T-helper 1 cell treated with Interleukin-12 subunit alpha and Interleukin-12 subunit beta and Interleukin-4 antibody, amounts not matched to agents 30 ng/mL and 1 ng/mL, for 36 hours (primary cell): ENCODE measurements at regions not wholly inside any gene's neighbourhood (a gene's known extent, or its start where the extent isn't known, plus 50 kb on each side); places are given as distances from the start of the nearest gene placed in this dataset.
"Not testable (repeated sequence)": the region's sequence is repeated elsewhere in the genome, so short reads cannot be mapped to it uniquely, and the experiment has no call there.

Experiments used
- intact Hi-C: fragments of 100-400 bp; cut with micrococcal nuclease; formaldehyde crosslinking; loops from one replicate; pipeline ENCODE4 v1.15.1; 2024

DNA sequence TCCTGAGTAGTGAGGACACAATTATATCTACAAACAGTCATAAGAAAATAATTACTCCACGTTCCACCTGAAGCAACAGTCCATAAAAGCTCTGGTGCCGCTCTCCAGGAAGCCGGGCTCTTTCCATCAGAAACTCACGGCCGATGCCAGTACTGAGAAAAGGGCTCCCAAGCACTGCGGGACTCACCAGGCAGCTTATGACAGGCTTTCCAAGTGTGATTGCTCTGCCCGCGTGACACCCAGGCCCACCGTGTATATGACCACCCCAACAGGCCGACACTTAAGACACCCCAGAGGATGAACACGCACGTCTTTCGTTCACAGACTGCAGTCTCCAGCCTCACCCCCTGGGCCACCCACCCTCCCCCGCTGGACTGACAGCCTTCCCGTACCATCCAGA lies 199.0 kb downstream of the UQCRFS1 start:
- intact Hi-C loops: no loop called here

- intact Hi-C loops: no loop called here
These were observed 199.6 kb downstream of the UQCRFS1 start for GRCh38 chr19:29013325-29013724.

DNA sequence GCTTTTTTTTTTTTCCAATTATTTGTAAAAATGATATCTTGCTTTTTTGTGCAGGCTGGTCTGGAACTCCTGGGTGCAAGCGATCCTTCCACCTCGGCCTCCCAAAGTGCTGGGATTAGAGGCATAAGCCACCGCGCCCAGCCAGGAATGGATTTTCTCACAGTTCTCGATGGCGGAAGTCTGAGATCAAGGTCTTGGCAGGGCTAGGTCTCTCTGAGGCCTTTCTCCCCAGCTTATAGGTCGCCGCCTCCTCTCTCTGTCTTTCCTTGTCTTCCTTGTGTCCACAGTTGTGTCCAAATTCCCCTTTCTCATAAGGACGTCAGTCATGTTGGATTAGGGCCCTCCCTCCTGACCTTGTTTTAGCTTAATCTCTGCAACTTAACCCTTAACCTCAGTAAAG lies 200.5 kb downstream of the UQCRFS1 start:
- intact Hi-C loops: no loop called here

- intact Hi-C loops: no loop called here
These were observed 202.7 kb downstream of the UQCRFS1 start for GRCh38 chr19:29010276-29010675.

DNA sequence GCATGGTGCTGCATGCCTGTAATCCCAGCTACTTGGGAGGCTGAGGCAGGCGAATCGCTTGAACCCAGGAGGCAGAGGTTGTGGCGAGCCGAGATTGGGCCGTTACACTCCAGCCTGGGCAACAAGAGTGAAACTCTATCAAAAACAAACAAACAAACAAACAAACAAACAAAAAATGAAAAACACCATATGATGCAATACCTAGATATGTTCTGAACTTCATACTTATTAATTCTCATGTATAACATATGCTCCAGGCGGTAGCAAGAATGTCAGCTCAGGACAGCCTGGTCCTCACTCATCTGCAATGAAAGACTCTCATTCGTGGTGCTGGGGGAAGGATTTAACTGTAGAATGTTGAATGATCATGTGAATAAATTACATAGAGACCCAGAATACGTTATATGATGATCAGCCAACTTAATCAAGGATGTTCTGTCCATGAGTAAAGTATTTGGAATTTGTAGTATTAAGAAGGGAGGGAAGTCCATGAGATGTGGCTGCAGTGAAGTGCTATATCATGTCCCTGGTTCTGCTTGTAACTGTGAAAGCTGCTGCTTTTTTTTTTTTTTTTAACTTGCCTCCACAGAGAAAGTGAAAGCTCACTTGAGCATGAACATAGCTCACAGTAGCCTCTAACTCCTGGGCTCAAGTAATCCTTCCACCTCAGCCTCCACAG lies 206.8 kb downstream of the UQCRFS1 start:
- intact Hi-C loops: no loop called here

GRCh38 chr19:29004796-29005195 lies 208.2 kb downstream of the UQCRFS1 start:
- intact Hi-C loops: no loop called here

DNA sequence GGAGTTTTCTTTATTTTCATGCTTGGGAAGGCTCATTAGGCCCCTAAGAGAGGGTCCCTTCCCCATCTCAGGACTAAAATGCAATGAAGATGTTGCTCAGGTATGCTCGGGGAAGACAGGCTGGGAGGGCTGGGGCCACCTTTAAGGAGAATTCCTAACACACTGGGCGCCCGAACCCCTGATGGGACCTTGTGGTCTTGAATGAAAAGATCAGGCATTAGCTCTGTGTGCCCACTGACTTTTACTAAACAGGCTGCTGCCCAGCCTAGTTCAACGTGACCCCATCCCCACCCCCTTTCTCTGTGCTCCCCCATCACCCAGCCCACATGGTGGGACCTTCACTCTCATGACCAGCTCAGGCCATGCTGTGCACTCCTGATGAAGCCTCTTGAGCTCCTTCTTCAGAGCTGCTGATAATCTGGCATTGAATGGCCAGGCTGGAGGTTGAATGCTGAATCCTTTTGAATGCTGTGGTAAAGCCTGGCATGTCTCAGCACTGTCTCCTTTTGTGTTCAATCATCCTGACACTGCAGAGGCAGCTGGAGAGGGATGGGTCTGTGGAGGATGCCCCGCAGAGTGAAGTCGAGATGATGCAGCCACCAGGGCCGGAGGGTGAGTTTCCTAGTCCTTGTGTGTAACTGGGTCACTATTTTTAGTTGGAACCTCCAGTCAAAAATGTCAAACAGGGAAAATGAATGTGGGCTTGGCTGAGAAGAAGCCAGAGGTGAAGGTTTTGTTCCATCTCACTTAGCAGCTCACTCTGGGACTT lies 209.1 kb downstream of the UQCRFS1 start:
- intact Hi-C loops: no loop called here

- intact Hi-C loops: no loop called here
These were observed 210.6 kb downstream of the UQCRFS1 start for GRCh38 chr19:29002336-29002735.

DNA sequence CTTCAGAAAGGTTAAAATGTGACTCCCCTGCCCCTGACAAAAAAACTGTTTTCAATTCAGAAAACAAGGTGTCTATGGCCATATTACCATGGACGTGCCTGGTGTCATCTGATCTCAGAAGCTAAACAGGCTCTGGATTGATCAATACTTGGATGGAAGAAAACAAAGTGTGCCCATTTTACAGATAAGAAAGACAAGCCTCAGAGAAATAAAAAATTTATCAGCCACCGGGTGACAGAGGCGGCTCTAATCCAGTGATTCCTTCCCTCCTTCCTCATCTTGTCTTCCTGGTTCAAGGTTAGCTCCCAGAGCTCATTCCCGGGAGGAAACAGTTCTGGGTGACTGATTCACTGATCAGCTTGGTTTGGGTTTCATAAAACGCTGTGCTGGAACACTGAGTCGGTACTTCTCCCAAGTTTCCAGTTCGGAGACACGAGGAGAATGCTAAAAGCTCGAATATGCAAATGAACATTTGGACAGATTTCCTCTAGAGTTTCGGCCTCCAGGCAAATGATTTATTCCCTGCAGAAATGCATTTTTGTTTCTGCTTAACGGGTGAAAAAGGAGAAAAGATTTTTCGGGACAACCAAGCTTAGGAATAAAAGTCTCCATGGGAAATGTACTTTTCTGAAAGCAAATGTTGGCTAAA lies 211.2 kb downstream of the UQCRFS1 start:
- intact Hi-C loops: no loop called here

GRCh38 chr19:29001141-29001581 lies 211.8 kb downstream of the UQCRFS1 start:
- intact Hi-C loops: no loop called here

DNA sequence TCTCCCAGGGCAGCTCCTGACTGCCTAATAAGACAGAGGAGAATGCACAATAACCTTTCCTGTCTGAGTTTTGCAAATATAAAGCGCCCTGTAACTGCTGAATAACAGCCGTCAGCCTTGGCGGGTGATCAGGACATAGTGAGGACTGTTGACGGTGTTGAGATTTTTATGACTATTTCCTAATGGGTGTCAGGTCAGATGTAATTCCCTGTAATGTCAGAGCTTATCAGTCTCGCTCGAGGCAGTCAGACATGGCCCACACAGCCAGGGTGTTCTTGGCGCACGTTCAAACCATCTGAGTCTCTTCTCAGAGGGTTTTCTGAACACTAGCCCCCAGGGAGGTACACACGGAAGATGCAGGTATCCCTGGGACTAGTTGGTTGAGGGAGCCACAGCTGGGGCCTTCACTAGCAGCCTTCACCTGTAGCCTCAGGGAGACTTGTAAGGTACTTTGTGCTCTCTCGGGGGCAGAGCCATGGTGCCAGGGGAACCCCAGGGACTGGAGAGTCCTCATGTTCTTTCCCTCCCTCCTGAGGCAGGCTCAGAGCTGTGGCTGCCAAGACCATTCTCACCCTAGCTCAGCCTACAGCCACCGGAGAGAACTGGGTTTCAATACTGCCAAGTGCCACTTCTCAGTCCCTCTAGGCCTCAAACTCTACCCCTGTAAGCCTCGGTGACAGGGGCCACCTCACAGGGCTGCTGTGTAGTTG lies 213.1 kb downstream of the UQCRFS1 start:
- intact Hi-C loops: no loop called here

- intact Hi-C loops: no loop called here
These were observed 214.0 kb downstream of the UQCRFS1 start for GRCh38 chr19:28998974-28999373.

DNA sequence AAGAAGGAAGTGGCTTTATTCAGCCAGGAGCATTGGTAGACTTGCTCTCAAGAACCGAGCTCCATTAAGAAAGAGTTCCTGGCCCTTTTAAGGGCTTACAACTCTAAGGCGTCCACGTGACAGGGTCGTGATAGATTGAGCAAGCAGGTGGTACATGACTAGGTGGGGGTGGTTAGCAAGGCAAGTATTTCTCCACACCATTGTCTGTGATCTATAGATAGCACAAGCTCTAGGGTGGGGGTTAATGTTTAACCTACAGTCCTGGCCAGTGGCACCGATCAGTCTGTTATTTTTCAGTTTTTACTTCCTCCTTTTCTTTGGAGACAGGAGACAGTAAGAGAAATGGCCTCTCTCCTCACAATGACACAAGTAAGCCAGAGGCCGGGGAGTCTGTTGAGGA lies 215.1 kb downstream of the UQCRFS1 start:
- intact Hi-C loops: not testable (repeated sequence)

DNA sequence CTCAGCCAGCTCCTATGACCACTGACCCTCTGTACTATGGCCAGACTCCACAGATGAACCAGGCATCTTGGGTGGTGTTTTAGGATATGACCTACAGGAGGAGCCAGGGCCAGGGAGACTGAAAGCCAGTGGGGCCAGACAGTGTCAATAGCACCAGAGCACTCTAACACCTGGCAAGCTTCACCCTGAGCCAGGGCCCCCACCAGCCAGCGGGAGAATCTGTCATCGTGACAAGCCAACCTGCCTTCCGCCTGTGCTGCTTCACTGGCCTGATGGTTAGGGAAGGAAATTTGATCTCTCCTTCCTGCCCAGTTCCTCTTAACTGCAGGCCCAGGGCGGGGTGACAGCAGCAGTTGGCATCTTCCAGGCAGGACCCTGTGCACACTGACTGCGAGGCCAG lies 222.4 kb downstream of the UQCRFS1 start:
- intact Hi-C loops: no loop called here

GRCh38 chr19:28989739-28990138 lies 223.2 kb downstream of the UQCRFS1 start:
- intact Hi-C loops: no loop called here

GRCh38 chr19:28988066-28988465 lies 224.9 kb downstream of the UQCRFS1 start:
- intact Hi-C loops: no loop called here

DNA sequence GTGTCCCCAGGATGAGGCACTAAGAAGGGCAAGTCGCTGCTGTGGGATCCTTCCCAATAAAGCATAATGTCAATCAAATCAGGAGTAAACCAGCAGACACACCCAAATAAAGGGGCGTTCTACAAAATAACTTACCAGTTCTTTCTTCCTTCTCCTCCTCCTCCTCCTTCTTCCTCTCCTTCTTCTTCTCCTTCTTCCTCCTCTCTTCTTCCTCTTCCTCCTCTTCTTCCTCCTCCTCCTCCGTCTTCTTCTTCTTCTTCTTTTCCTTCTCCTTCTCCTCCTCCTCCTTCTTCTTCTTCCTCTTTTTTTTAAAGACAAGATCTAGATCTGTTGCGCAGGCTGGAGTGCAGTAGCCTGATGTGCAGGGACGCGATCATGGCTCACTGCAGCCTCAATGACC lies 225.8 kb downstream of the UQCRFS1 start:
- intact Hi-C loops: no loop called here

GRCh38 chr19:28985201-28985600 lies 227.8 kb downstream of the UQCRFS1 start:
- intact Hi-C loops: no loop called here

- intact Hi-C loops: no loop called here
These were observed 228.6 kb downstream of the UQCRFS1 start for GRCh38 chr19:28984315-28984714.

- intact Hi-C loops: no loop called here
These were observed 229.5 kb downstream of the UQCRFS1 start for GRCh38 chr19:28983430-28983829.

- intact Hi-C loops: no loop called here
These were observed 231.0 kb downstream of the UQCRFS1 start for GRCh38 chr19:28981994-28982393.

GRCh38 chr19:28981518-28981917 lies 231.4 kb downstream of the UQCRFS1 start:
- intact Hi-C loops: no loop called here
